SIG-M5 treated with dmso at 0.1 percent for 504 hours (cell line): ENCODE measurements at regions not wholly inside any gene's neighbourhood (a gene's known extent, or its start where the extent isn't known, plus 50 kb on each side); places are given as distances from the start of the nearest gene placed in this dataset.
"Not testable (repeated sequence)": the region's sequence is repeated elsewhere in the genome, so short reads cannot be mapped to it uniquely, and the experiment has no call there.

Source experiments
- DNase-seq: peaks from one replicate; lab custom pipeline; 2025; ENCODE audit not compliant: unreplicated experiment; lab: John Stamatoyannopoulos, UW

- no peak for DNase-seq
These were observed 213.0 kb upstream of the SMIM30 start for GRCh38 chr7:113331155-113331898.

GRCh38 chr7:113321201-113321600, 202.8 kb upstream of the SMIM30 start:
- no peak for DNase-seq

GRCh38 chr7:113320419-113320818, 202.1 kb upstream of the SMIM30 start:
- DNase-seq: no peak

- DNase-seq: no peak
These were observed 196.2 kb upstream of the SMIM30 start for GRCh38 chr7:113314594-113314993.

GRCh38 chr7:113308399-113308798, 190.0 kb upstream of the SMIM30 start:
- DNase-seq: no peak

GRCh38 chr7:113307147-113307546, 188.8 kb upstream of the SMIM30 start:
- no peak for DNase-seq

GRCh38 chr7:113306302-113306701, 187.9 kb upstream of the SMIM30 start:
- DNase-seq: no peak

GRCh38 chr7:113304104-113304503, 185.8 kb upstream of the SMIM30 start:
- DNase-seq: no peak

- DNase-seq: not testable (repeated sequence)
These were observed 185.0 kb upstream of the SMIM30 start for GRCh38 chr7:113303388-113303787.

GRCh38 chr7:113301983-113302382, 183.6 kb upstream of the SMIM30 start:
- DNase-seq: no peak

- no peak for DNase-seq
These were observed 182.8 kb upstream of the SMIM30 start for GRCh38 chr7:113301141-113301540.

- no peak for DNase-seq
These were observed 181.4 kb upstream of the SMIM30 start for GRCh38 chr7:113299748-113300147.

GRCh38 chr7:113298501-113298900, 180.1 kb upstream of the SMIM30 start:
- DNase-seq: no peak

GRCh38 chr7:113294750-113295149, 176.4 kb upstream of the SMIM30 start:
- DNase-seq: no peak

- DNase-seq: no peak
These were observed 173.8 kb upstream of the SMIM30 start for GRCh38 chr7:113292105-113292504.

- DNase-seq: no peak
These were observed 172.7 kb upstream of the SMIM30 start for GRCh38 chr7:113291058-113291457.

- DNase-seq: peak; percentile 52
These were observed 170.9 kb upstream of the SMIM30 start for GRCh38 chr7:113289140-113289740.

GRCh38 chr7:113285411-113285810, 167.1 kb upstream of the SMIM30 start:
- DNase-seq: no peak

GRCh38 chr7:113283861-113284260, 165.5 kb upstream of the SMIM30 start:
- DNase-seq: no peak

- no peak for DNase-seq
These were observed 164.5 kb upstream of the SMIM30 start for GRCh38 chr7:113282875-113283274.

GRCh38 chr7:113281223-113281622, 162.9 kb upstream of the SMIM30 start:
- no peak for DNase-seq

- no peak for DNase-seq
These were observed 160.9 kb upstream of the SMIM30 start for GRCh38 chr7:113279256-113279655.

GRCh38 chr7:113270790-113271189, 152.4 kb upstream of the SMIM30 start:
- DNase-seq: no peak
